Neural crest cell (in vitro differentiated cells): ENCODE measurements at regions not wholly inside any gene's neighbourhood (a gene's known extent, or its start where the extent isn't known, plus 50 kb on each side); places are given as distances from the start of the nearest gene placed in this dataset.

ENCODE experiments used
- DNase-seq: peaks from one replicate; pipeline ENCODE4 v3.0.0; 2021; ENCODE audit warnings: low read depth, mixed read lengths, low spot score
- H3K27ac Mint-ChIP-seq: one replicate; pipeline ENCODE4 v1.8.0; 2021; ENCODE audit warnings: mild to moderate bottlenecking, mixed read lengths; ENCODE audit not compliant: unreplicated experiment
- H3K27me3 Mint-ChIP-seq: 2 replicates; pipeline ENCODE4 v1.8.0; 2021; ENCODE audit warnings: low read depth, mild to moderate bottlenecking, mixed read lengths
- H3K36me3 Mint-ChIP-seq: 2 replicates; pipeline ENCODE4 v1.8.0; 2021; ENCODE audit warnings: low read depth, mild to moderate bottlenecking, mixed read lengths
- H3K4me1 Mint-ChIP-seq: 2 replicates; pipeline ENCODE4 v1.8.0; 2021; ENCODE audit warnings: mixed read lengths
- H3K4me3 Mint-ChIP-seq: one replicate; pipeline ENCODE4 v1.8.0; 2021; ENCODE audit warnings: mild to moderate bottlenecking, mixed read lengths
- H3K9me3 Mint-ChIP-seq: 2 replicates; pipeline ENCODE4 v1.8.0; 2021; ENCODE audit warnings: mixed read lengths
- CTCF ChIP-seq: fragments of 200-600 bp; sonication (generic); conservative IDR thresholded peaks from 2 replicates; pipeline ENCODE4 v1.5.0; 2021; ENCODE audit warnings: antibody characterized with exemption, mild to moderate bottlenecking

- TF ChIP-seq CTCF, result no peak
- no peaks in the 10 kb centered on the region for H3K9me3 Mint-ChIP-seq
- H3K4me1 Mint-ChIP-seq, result no peaks in the 10 kb centered on the region
- no peak for DNase-seq
- H3K4me3 Mint-ChIP-seq, result no peak overlapping the region
- no peaks in the 10 kb centered on the region for H3K36me3 Mint-ChIP-seq
- H3K27ac Mint-ChIP-seq, result no peak overlapping the region
- no peaks in the 10 kb centered on the region for H3K27me3 Mint-ChIP-seq
Observed at GRCh38 chr13:82224806-82225205, 1657.5 kb downstream of the SLITRK1 start.

GRCh38 chr13:82221621-82222020 lies 1660.7 kb downstream of the SLITRK1 start:
- Mint-ChIP-seq H3K9me3 (no peaks in the 10 kb centered on the region), H3K4me3 (no peak overlapping the region), H3K27me3 (no peaks in the 10 kb centered on the region), H3K36me3 (no peaks in the 10 kb centered on the region), H3K4me1 (no peaks in the 10 kb centered on the region), H3K27ac (no peak overlapping the region)
- no peak for TF ChIP-seq CTCF
- DNase-seq, result no peak

- no peaks in the 10 kb centered on the region for H3K4me1 Mint-ChIP-seq
- no peaks in the 10 kb centered on the region for H3K9me3 Mint-ChIP-seq
- DNase-seq, result no peak
- H3K4me3 Mint-ChIP-seq, result no peak overlapping the region
- no peaks in the 10 kb centered on the region for H3K36me3 Mint-ChIP-seq
- no peak overlapping the region for H3K27ac Mint-ChIP-seq
- TF ChIP-seq CTCF, result no peak
- H3K27me3 Mint-ChIP-seq, result no peaks in the 10 kb centered on the region
Observed at GRCh38 chr13:82220641-82221040, 1661.6 kb downstream of the SLITRK1 start.

- Mint-ChIP-seq H3K27me3 (no peaks in the 10 kb centered on the region), H3K4me3 (no peak overlapping the region), H3K9me3 (peaks cover 8% of the 10 kb centered on the region), H3K27ac (no peak overlapping the region), H3K4me1 (no peaks in the 10 kb centered on the region), H3K36me3 (no peaks in the 10 kb centered on the region)
- DNase-seq, result no peak
- TF ChIP-seq CTCF, result no peak
Observed at GRCh38 chr13:82216165-82216564, 1666.1 kb downstream of the SLITRK1 start.

GRCh38 chr13:82214341-82214740 lies 1667.9 kb downstream of the SLITRK1 start:
- Mint-ChIP-seq H3K9me3 (peaks cover 8% of the 10 kb centered on the region), H3K4me3 (no peak overlapping the region), H3K27me3 (no peaks in the 10 kb centered on the region), H3K27ac (no peak overlapping the region), H3K36me3 (no peaks in the 10 kb centered on the region), H3K4me1 (no peaks in the 10 kb centered on the region)
- no peak for TF ChIP-seq CTCF
- DNase-seq, result no peak

GRCh38 chr13:82206241-82206640 lies 1676.0 kb downstream of the SLITRK1 start:
- no peak for TF ChIP-seq CTCF
- no peak overlapping the region for H3K4me3 Mint-ChIP-seq
- H3K9me3 Mint-ChIP-seq, result no peaks in the 10 kb centered on the region
- DNase-seq, result no peak
- H3K4me1 Mint-ChIP-seq, result no peaks in the 10 kb centered on the region
- no peak overlapping the region for H3K27ac Mint-ChIP-seq
- no peaks in the 10 kb centered on the region for H3K36me3 Mint-ChIP-seq
- no peaks in the 10 kb centered on the region for H3K27me3 Mint-ChIP-seq
